PC-9 (cell line): ENCODE measurements at regions not wholly inside any gene's neighbourhood (a gene's known extent, or its start where the extent isn't known, plus 50 kb on each side); places are given as distances from the start of the nearest gene placed in this dataset.

Experiments
- CTCF ChIP-seq: fragments of 200-600 bp; sonication (generic); conservative IDR thresholded peaks from 2 replicates; pipeline ENCODE4 v1.6.1; 2017; ENCODE audit warnings: mixed run types, antibody characterized with exemption, mild to moderate bottlenecking, moderate library complexity
- EZH2 ChIP-seq: fragments of 200-600 bp; sonication (generic); IDR thresholded peaks from 2 replicates; pipeline ENCODE4 v1.8.0; 2017; ENCODE audit warnings: antibody characterized with exemption, low read depth

GRCh38 chr9:32906213-32906612, 95.2 kb downstream of the APTX start:
- TF ChIP-seq CTCF (no peak), EZH2 (no peak)
